ENCODE measurements at regions not wholly inside any gene's neighbourhood (a gene's known extent, or its start where the extent isn't known, plus 50 kb on each side); places are given as distances from the start of the nearest gene placed in this dataset.

DNA sequence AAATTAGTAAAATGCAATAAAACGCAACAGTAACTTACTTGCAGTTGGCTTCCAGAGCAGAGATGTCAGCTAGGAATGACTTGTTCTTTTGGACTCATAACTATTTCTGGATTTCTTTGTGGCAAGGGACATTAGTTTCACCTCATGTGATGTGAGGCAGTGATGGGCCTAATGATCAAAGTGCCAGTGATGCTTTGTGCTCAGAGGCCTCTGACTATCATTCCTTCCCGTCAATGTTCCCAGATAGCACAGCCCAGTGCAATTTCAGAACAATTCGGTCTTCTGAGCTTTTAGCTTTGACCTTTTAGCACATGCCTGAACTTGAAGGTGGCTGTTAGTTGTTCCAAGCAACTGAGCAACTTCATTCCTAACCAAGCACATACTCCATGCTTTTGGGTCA lies 596.8 kb downstream of the TFAP2B start:
- Histone ChIP-seq H3K4me2 (replicated peaks; ENCODE audit: low read depth, low read length, poor library complexity, severe bottlenecking) (no peak overlapping the region), H3K27me3 (replicated peaks in 1 of 4; ENCODE audit: control extremely low read depth in 1 of 4, control insufficient read depth in 3 of 4, insufficient read depth in 4 of 4, low read length in 3 of 4) (no peaks in the 10 kb centered on the region), H3K4me1 (ENCODE audit: control insufficient read depth in 2 of 2, insufficient read depth in 2 of 2, low read length in 2 of 2) (no peaks in the 10 kb centered on the region), H3K4me3 (ENCODE audit: control extremely low read depth in 1 of 5, extremely low read depth in 1 of 5, insufficient read depth in 1 of 5, low read depth in 2 of 5, low read length in 4 of 5) (no peak overlapping the region), H3K79me2 (ENCODE audit: control insufficient read depth, insufficient read depth, low read length) (no peaks in the 10 kb centered on the region), H3K9me3 (ENCODE audit: control extremely low read depth in 1 of 3, control insufficient read depth in 2 of 3, insufficient read depth in 1 of 3, low read length in 2 of 3) (no peaks in the 10 kb centered on the region), H4K20me1 (ENCODE audit: control insufficient read depth, insufficient read depth, low read length, poor library complexity, severe bottlenecking) (no peaks in the 10 kb centered on the region), H3K27ac (ENCODE audit: low read length in 2 of 2) (no peak overlapping the region), H2AFZ (ENCODE audit: insufficient read depth, low read depth, low read length, poor library complexity, severe bottlenecking) (no peak overlapping the region), H3K9ac (ENCODE audit: low read length) (no peak overlapping the region), H3K36me3 (replicated peaks in 1 of 2; ENCODE audit: control extremely low read depth in 1 of 2, control insufficient read depth in 1 of 2, extremely low read depth in 1 of 2, insufficient read depth in 2 of 2, low read length in 1 of 2) (no peaks in the 10 kb centered on the region)
- Mint-ChIP-seq H3K4me3 (no peak overlapping the region), H3K27me3 (no peaks in the 10 kb centered on the region), H3K27ac (no peak overlapping the region), H3K4me1 (no peaks in the 10 kb centered on the region), H3K9me3 (ENCODE audit: insufficient read depth) (no peaks in the 10 kb centered on the region)
- ChIA-PET CTCF (no interaction called here), POLR2A (no interaction called here)
- WGBS (ENCODE audit: insufficient coverage): 91% methylated on average over 3 of the region's 3 CpGs
- DNase-seq (no peak), ATAC-seq (ENCODE audit: low read depth) (no peak)
- intact Hi-C loops (cut with micrococcal nuclease): no loop called here
- TF ChIP-seq EZH2 (IDR thresholded peaks at IDR 0.05; ENCODE audit: borderline replicate concordance, insufficient read depth, low read depth, low read length, poor library complexity, severe bottlenecking) (no peak), CTCF (IDR thresholded peaks at IDR 0.05) (no peak)

GRCh38 chr6:51429017-51429712 lies 610.5 kb downstream of the TFAP2B start:
- H3K9me3 ChIP-seq (ENCODE audit: control extremely low read depth in 1 of 3, control insufficient read depth in 2 of 3, insufficient read depth in 1 of 3, low read length in 2 of 3): no peaks in the 10 kb centered on the region
- intact Hi-C loops (cut with micrococcal nuclease): no loop called here
- H3K4me2 ChIP-seq (replicated peaks; ENCODE audit: low read depth, low read length, poor library complexity, severe bottlenecking): no peak overlapping the region
- H4K20me1 ChIP-seq (ENCODE audit: control insufficient read depth, insufficient read depth, low read length, poor library complexity, severe bottlenecking): no peaks in the 10 kb centered on the region
- Mint-ChIP-seq H3K9me3 (ENCODE audit: insufficient read depth) (peaks cover 2% of the 10 kb centered on the region), H3K4me1 (no peaks in the 10 kb centered on the region), H3K27me3 (no peaks in the 10 kb centered on the region), H3K4me3 (no peak overlapping the region), H3K27ac (no peak overlapping the region)
- no peak overlapping the region for H3K9ac ChIP-seq (ENCODE audit: low read length)
- DNase-seq (no peak), ATAC-seq (ENCODE audit: low read depth) (no peak)
- 86% methylated on average over 2 of the region's 7 CpGs for WGBS (ENCODE audit: insufficient coverage)
- CTCF ChIA-PET: no interaction called here
- H3K27me3 ChIP-seq (replicated peaks in 1 of 4; ENCODE audit: control extremely low read depth in 1 of 4, control insufficient read depth in 3 of 4, insufficient read depth in 4 of 4, low read length in 3 of 4): no peaks in the 10 kb centered on the region
- POLR2A ChIA-PET: no interaction called here
- no peak overlapping the region for H2AFZ ChIP-seq (ENCODE audit: insufficient read depth, low read depth, low read length, poor library complexity, severe bottlenecking)
- no peak for TF ChIP-seq CTCF (IDR thresholded peaks at IDR 0.05)
- TF ChIP-seq EZH2 (IDR thresholded peaks at IDR 0.05; ENCODE audit: borderline replicate concordance, insufficient read depth, low read depth, low read length, poor library complexity, severe bottlenecking): no peak
- no peaks in the 10 kb centered on the region for H3K4me1 ChIP-seq (ENCODE audit: control insufficient read depth in 2 of 2, insufficient read depth in 2 of 2, low read length in 2 of 2)
- H3K79me2 ChIP-seq (ENCODE audit: control insufficient read depth, insufficient read depth, low read length): no peaks in the 10 kb centered on the region
- no peak overlapping the region for H3K27ac ChIP-seq (ENCODE audit: low read length in 2 of 2)
- no peaks in the 10 kb centered on the region for H3K36me3 ChIP-seq (replicated peaks in 1 of 2; ENCODE audit: control extremely low read depth in 1 of 2, control insufficient read depth in 1 of 2, extremely low read depth in 1 of 2, insufficient read depth in 2 of 2, low read length in 1 of 2)
- H3K4me3 ChIP-seq (ENCODE audit: control extremely low read depth in 1 of 5, extremely low read depth in 1 of 5, insufficient read depth in 1 of 5, low read depth in 2 of 5, low read length in 4 of 5): no peak overlapping the region

Measured in B cell (primary cell).